Osteocyte (in vitro differentiated cells): ENCODE measurements at regions not wholly inside any gene's neighbourhood (a gene's known extent, or its start where the extent isn't known, plus 50 kb on each side); places are given as distances from the start of the nearest gene placed in this dataset.

ENCODE experiments used
- DNase-seq: peaks from one replicate; pipeline ENCODE4 v3.0.0; 2021; ENCODE audit warnings: mixed read lengths; ENCODE audit not compliant: unreplicated experiment; ENCODE audit errors: extremely low spot score
- H3K27ac Mint-ChIP-seq: one replicate; pipeline ENCODE4 v1.8.0; 2021; ENCODE audit warnings: mild to moderate bottlenecking, mixed read lengths; ENCODE audit not compliant: unreplicated experiment
- H3K27me3 Mint-ChIP-seq: one replicate; pipeline ENCODE4 v1.8.0; 2021; ENCODE audit warnings: mixed read lengths; ENCODE audit not compliant: unreplicated experiment
- H3K36me3 Mint-ChIP-seq: one replicate; pipeline ENCODE4 v1.8.0; 2021; ENCODE audit warnings: mixed read lengths; ENCODE audit not compliant: unreplicated experiment
- H3K4me1 Mint-ChIP-seq: one replicate; pipeline ENCODE4 v1.8.0; 2021; ENCODE audit warnings: mixed read lengths; ENCODE audit not compliant: unreplicated experiment
- H3K4me3 Mint-ChIP-seq: one replicate; pipeline ENCODE4 v1.8.0; 2021; ENCODE audit warnings: mild to moderate bottlenecking, moderate library complexity, mixed read lengths; ENCODE audit not compliant: unreplicated experiment
- H3K9me3 Mint-ChIP-seq: one replicate; pipeline ENCODE4 v1.8.0; 2021; ENCODE audit warnings: mixed read lengths; ENCODE audit not compliant: unreplicated experiment
- TF ChIP-seq, protein P1 (sequence below): fragments of 200-600 bp; sonication (generic); IDR thresholded peaks from 2 replicates; pipeline ENCODE4 v1.5.0; 2021; ENCODE audit warnings: antibody characterized with exemption, mild to moderate bottlenecking, moderate library complexity

DNA sequence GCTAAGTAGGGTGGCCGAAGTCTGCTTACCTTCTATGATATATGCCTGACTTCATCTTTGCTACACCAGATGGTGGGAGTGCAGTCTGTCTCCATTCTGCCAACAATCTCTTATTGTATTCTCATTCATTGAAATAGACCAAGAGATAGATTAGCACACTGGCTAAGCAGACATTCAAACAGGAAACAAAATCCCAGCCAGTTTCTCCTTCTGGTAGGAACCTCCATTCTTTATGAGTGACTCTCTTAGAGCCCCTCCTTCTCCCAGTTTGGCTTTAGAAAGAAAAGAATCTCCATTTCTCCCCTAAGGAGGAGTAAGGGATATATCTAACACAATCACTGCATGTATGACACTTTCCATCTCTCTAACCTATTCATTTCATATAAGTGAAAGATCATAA is 118.9 kb upstream of the COL5A2 start:
- Mint-ChIP-seq H3K36me3 (peaks cover 2% of the 10 kb centered on the region), H3K9me3 (peaks cover 3% of the 10 kb centered on the region), H3K27ac (peak overlapping the region; percentile 73), H3K27me3 (no peaks in the 10 kb centered on the region), H3K4me1 (peaks cover 47% of the 10 kb centered on the region), H3K4me3 (no peak overlapping the region)
- no peak for DNase-seq
- TF ChIP-seq, protein P1, sequence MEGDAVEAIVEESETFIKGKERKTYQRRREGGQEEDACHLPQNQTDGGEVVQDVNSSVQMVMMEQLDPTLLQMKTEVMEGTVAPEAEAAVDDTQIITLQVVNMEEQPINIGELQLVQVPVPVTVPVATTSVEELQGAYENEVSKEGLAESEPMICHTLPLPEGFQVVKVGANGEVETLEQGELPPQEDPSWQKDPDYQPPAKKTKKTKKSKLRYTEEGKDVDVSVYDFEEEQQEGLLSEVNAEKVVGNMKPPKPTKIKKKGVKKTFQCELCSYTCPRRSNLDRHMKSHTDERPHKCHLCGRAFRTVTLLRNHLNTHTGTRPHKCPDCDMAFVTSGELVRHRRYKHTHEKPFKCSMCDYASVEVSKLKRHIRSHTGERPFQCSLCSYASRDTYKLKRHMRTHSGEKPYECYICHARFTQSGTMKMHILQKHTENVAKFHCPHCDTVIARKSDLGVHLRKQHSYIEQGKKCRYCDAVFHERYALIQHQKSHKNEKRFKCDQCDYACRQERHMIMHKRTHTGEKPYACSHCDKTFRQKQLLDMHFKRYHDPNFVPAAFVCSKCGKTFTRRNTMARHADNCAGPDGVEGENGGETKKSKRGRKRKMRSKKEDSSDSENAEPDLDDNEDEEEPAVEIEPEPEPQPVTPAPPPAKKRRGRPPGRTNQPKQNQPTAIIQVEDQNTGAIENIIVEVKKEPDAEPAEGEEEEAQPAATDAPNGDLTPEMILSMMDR, result no peak

DNA sequence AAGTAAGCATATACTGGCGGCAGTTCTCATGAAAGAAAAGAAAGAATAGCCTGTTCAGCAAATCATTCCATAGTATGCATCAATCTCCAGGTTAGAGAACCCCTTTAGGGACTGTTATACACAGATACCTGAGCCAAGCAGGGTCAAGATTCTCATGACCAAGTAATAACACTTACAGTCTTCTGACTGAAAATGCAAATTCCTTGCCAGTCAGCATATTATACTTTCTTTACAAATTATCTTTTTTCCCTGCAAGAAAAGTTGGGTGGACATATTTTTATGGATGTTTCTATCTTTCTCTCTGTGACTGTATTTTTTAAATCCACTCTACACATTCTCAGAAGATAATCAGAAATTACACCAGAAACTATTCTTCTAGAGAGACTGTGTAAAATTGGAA is 120.4 kb upstream of the COL5A2 start:
- Mint-ChIP-seq H3K9me3 (peaks cover 3% of the 10 kb centered on the region), H3K27me3 (no peaks in the 10 kb centered on the region), H3K4me3 (no peak overlapping the region), H3K36me3 (peaks cover 2% of the 10 kb centered on the region), H3K27ac (no peak overlapping the region), H3K4me1 (peaks cover 40% of the 10 kb centered on the region)
- DNase-seq, result no peak
- TF ChIP-seq, protein P1, result no peak

DNA sequence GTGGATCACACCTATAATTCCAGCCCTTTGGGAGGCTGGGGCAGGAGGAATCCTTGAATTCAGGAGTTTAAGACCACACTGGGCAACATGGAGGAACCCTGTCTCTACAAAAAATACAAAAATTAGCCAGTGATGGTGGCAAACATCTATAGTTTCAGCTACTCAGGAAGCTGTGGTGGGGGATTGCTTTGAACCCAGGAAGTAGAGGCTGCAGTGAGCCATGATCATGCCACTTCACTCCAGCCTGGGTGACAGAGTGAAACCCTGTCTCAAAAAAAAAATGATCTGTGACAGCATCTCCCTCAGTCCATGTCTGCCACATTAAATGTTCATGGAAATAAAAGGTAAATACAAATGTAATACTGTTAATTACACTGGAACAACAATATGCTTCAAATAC is 121.4 kb upstream of the COL5A2 start:
- TF ChIP-seq, protein P1, result no peak
- Mint-ChIP-seq H3K36me3 (peaks cover 2% of the 10 kb centered on the region), H3K9me3 (peaks cover 3% of the 10 kb centered on the region), H3K4me3 (no peak overlapping the region), H3K4me1 (peaks cover 36% of the 10 kb centered on the region), H3K27ac (no peak overlapping the region), H3K27me3 (no peaks in the 10 kb centered on the region)
- no peak for DNase-seq

DNA sequence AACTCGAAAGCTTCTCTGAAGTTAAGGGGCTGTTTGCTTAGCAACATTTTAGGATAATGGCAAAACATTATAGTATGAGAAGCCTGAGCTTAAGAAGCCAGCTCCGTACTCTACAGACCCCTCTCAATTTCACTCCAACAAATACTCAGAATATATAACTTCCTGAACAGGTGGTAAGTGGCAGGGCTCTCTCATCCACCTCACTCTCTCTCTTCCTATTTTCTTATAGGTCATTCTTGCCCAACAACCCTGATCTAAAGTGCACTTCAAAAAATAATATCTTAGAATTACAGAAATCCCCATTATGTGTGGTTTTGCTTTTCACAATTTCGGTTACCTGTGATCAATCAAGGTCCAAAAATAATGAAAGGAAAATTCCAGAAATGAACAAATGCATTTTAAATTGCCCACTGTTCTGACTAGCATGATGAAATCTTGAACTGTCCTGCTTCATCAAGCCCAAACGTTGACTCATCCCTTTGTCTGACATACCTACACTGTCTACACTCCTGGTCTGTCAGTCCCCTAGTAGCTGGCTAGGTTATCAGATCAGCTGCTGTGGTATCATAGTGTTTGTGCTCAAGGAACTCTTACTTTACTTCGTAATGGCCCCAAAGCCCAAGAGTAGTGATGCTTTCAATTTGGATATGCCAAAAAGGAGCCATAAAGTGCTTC is 122.8 kb upstream of the COL5A2 start:
- TF ChIP-seq, protein P1, result no peak
- no peak overlapping the region for H3K4me3 Mint-ChIP-seq
- no peak for DNase-seq
- no peaks in the 10 kb centered on the region for H3K36me3 Mint-ChIP-seq
- no peaks in the 10 kb centered on the region for H3K9me3 Mint-ChIP-seq
- H3K27me3 Mint-ChIP-seq, result no peaks in the 10 kb centered on the region
- H3K27ac Mint-ChIP-seq, result no peak overlapping the region
- peaks cover 24% of the 10 kb centered on the region for H3K4me1 Mint-ChIP-seq

DNA sequence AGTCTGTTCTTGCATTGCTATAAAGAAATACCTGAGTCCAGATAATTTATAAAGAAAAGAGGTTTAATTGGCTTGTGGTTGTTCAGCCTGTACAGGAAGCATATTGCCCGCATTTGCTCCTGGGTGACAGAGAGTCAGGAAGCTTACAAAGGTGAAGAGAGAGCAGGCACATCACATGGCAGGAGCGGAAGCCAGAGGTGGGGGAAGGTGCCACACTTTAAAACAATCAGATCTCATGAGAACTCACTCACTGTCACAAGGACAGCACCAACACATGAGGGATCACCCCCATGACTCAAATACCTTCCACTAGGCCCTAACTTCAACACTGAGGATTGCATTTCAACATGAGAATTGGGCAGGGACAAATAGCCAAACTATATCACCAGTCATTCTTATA is 124.8 kb upstream of the COL5A2 start:
- no peaks in the 10 kb centered on the region for H3K9me3 Mint-ChIP-seq
- TF ChIP-seq, protein P1, result no peak
- H3K36me3 Mint-ChIP-seq, result no peaks in the 10 kb centered on the region
- peaks cover 14% of the 10 kb centered on the region for H3K4me1 Mint-ChIP-seq
- H3K27me3 Mint-ChIP-seq, result no peaks in the 10 kb centered on the region
- H3K4me3 Mint-ChIP-seq, result no peak overlapping the region
- no peak overlapping the region for H3K27ac Mint-ChIP-seq
- no peak for DNase-seq
